ENCODE measurements at regions not wholly inside any gene's neighbourhood (a gene's known extent, or its start where the extent isn't known, plus 50 kb on each side); places are given as distances from the start of the nearest gene placed in this dataset.

GRCh38 chr12:19627719-19628118 lies 188.4 kb downstream of the AEBP2 start:
- H3K9ac ChIP-seq (ENCODE audit: low read length) = no peak overlapping the region
- TF ChIP-seq CTCF (IDR thresholded peaks at IDR 0.05; ENCODE audit: low read length) (no peak), EZH2 (optimal IDR thresholded peaks at IDR 0.05; ENCODE audit: low read depth, low read length) (no peak), EZH2phosphoT487 (IDR thresholded peaks at IDR 0.05; ENCODE audit: low read length) (no peak)
- no peak overlapping the region for H2AFZ ChIP-seq (ENCODE audit: low read length)
- no peaks in the 10 kb centered on the region for H4K20me1 ChIP-seq (ENCODE audit: insufficient read depth, low read length)
- H3K27me3 ChIP-seq (replicated peaks; ENCODE audit: insufficient read depth, low read length) = no peaks in the 10 kb centered on the region
- no peaks in the 10 kb centered on the region for H3K9me3 ChIP-seq (replicated peaks; ENCODE audit: insufficient read depth, low read length)
- no peaks in the 10 kb centered on the region for H3K4me1 ChIP-seq (ENCODE audit: low read length)
- no peak overlapping the region for H3K27ac ChIP-seq (ENCODE audit: low read length)
- no peaks in the 10 kb centered on the region for H3K79me2 ChIP-seq (ENCODE audit: low read length)
- no peaks in the 10 kb centered on the region for H3K9me2 ChIP-seq (replicated peaks; ENCODE audit: insufficient read depth, low read length)
- no peak for DNase-seq
- H3F3A ChIP-seq (ENCODE audit: insufficient read depth, low read length) = no peaks in the 10 kb centered on the region
- H3K4me3 ChIP-seq (ENCODE audit: low read length) = no peak overlapping the region
- no peak overlapping the region for H3K4me2 ChIP-seq (ENCODE audit: low read depth, low read length)
- H3K36me3 ChIP-seq (replicated peaks; ENCODE audit: insufficient read depth, low read length) = no peaks in the 10 kb centered on the region

GRCh38 chr12:19630536-19630935 lies 191.2 kb downstream of the AEBP2 start:
- Histone ChIP-seq H3K79me2 (ENCODE audit: low read length) (no peaks in the 10 kb centered on the region), H3K4me2 (ENCODE audit: low read depth, low read length) (no peak overlapping the region), H4K20me1 (ENCODE audit: insufficient read depth, low read length) (no peaks in the 10 kb centered on the region), H3K9me2 (replicated peaks; ENCODE audit: insufficient read depth, low read length) (no peaks in the 10 kb centered on the region), H3K27me3 (replicated peaks; ENCODE audit: insufficient read depth, low read length) (no peaks in the 10 kb centered on the region), H3K27ac (ENCODE audit: low read length) (no peak overlapping the region), H3K4me3 (ENCODE audit: low read length) (no peak overlapping the region), H3K9ac (ENCODE audit: low read length) (no peak overlapping the region), H2AFZ (ENCODE audit: low read length) (no peak overlapping the region), H3F3A (ENCODE audit: insufficient read depth, low read length) (no peaks in the 10 kb centered on the region), H3K4me1 (ENCODE audit: low read length) (no peaks in the 10 kb centered on the region), H3K36me3 (replicated peaks; ENCODE audit: insufficient read depth, low read length) (no peaks in the 10 kb centered on the region), H3K9me3 (replicated peaks; ENCODE audit: insufficient read depth, low read length) (no peaks in the 10 kb centered on the region)
- DNase-seq = no peak
- TF ChIP-seq CTCF (IDR thresholded peaks at IDR 0.05; ENCODE audit: low read length) = no peak
- TF ChIP-seq EZH2 (optimal IDR thresholded peaks at IDR 0.05; ENCODE audit: low read depth, low read length) = no peak
- TF ChIP-seq EZH2phosphoT487 (IDR thresholded peaks at IDR 0.05; ENCODE audit: low read length) = no peak

GRCh38 chr12:19633194-19633593 lies 193.9 kb downstream of the AEBP2 start:
- H3K36me3 ChIP-seq (replicated peaks; ENCODE audit: insufficient read depth, low read length) = no peaks in the 10 kb centered on the region
- H3K9me3 ChIP-seq (replicated peaks; ENCODE audit: insufficient read depth, low read length) = no peaks in the 10 kb centered on the region
- TF ChIP-seq EZH2 (optimal IDR thresholded peaks at IDR 0.05; ENCODE audit: low read depth, low read length) = no peak
- no peak for TF ChIP-seq EZH2phosphoT487 (IDR thresholded peaks at IDR 0.05; ENCODE audit: low read length)
- TF ChIP-seq CTCF (IDR thresholded peaks at IDR 0.05; ENCODE audit: low read length) = no peak
- no peak overlapping the region for H3K27ac ChIP-seq (ENCODE audit: low read length)
- no peak overlapping the region for H3K4me2 ChIP-seq (ENCODE audit: low read depth, low read length)
- no peak for DNase-seq
- no peaks in the 10 kb centered on the region for H3K79me2 ChIP-seq (ENCODE audit: low read length)
- H4K20me1 ChIP-seq (ENCODE audit: insufficient read depth, low read length) = no peaks in the 10 kb centered on the region
- no peaks in the 10 kb centered on the region for H3K9me2 ChIP-seq (replicated peaks; ENCODE audit: insufficient read depth, low read length)
- no peak overlapping the region for H2AFZ ChIP-seq (ENCODE audit: low read length)
- H3K27me3 ChIP-seq (replicated peaks; ENCODE audit: insufficient read depth, low read length) = no peaks in the 10 kb centered on the region
- no peaks in the 10 kb centered on the region for H3F3A ChIP-seq (ENCODE audit: insufficient read depth, low read length)
- no peak overlapping the region for H3K4me3 ChIP-seq (ENCODE audit: low read length)
- no peak overlapping the region for H3K9ac ChIP-seq (ENCODE audit: low read length)
- H3K4me1 ChIP-seq (ENCODE audit: low read length) = no peaks in the 10 kb centered on the region
